PFSK-1 (cell line): ENCODE measurements at regions not wholly inside any gene's neighbourhood (a gene's known extent, or its start where the extent isn't known, plus 50 kb on each side); places are given as distances from the start of the nearest gene placed in this dataset.

ENCODE experiments used
- FOXP2 ChIP-seq: optimal IDR thresholded peaks from 2 replicates; pipeline ENCODE3; 2011; ENCODE audit warnings: borderline replicate concordance, control low read depth, inconsistent platforms; ENCODE audit not compliant: insufficient read depth; ENCODE audit errors: extremely low read length, extremely low read depth
- POLR2AphosphoS5 ChIP-seq: IDR thresholded peaks from 2 replicates; pipeline ENCODE4 v1.6.1; 2012; ENCODE audit warnings: low read depth, mild to moderate bottlenecking, control low read depth, low read length, moderate library complexity
- REST ChIP-seq, 2 experiments: IDR thresholded peaks; 2 replicates each; pipeline versions ENCODE4 v1.6.1 to v1.8.0; 2011 to 2012; ENCODE audit warnings: low read depth in 2 of 2, low read length in 2 of 2, control low read depth in 1 of 2, inconsistent platforms in 1 of 2, mild to moderate bottlenecking in 1 of 2, moderate library complexity in 1 of 2; ENCODE audit not compliant: insufficient read depth in 1 of 2
- SIN3A ChIP-seq: IDR thresholded peaks from 2 replicates; pipeline ENCODE4 v1.6.1; 2012; ENCODE audit warnings: mild to moderate bottlenecking, low read length, moderate library complexity, borderline replicate concordance; ENCODE audit not compliant: insufficient read depth
- TAF1 ChIP-seq: IDR thresholded peaks from 2 replicates; pipeline ENCODE4 v1.6.1; 2012; ENCODE audit warnings: low read length, control low read depth, borderline replicate concordance; ENCODE audit not compliant: insufficient read depth

- TF ChIP-seq REST (IDR thresholded peaks at IDR 0.05; ENCODE audit: insufficient read depth in 1 of 2, low read depth in 2 of 2, low read length in 2 of 2), result no peak
- TF ChIP-seq FOXP2, result no peak
- no peak for TF ChIP-seq POLR2AphosphoS5
- TF ChIP-seq TAF1, result no peak
- no peak for TF ChIP-seq SIN3A
Observed at GRCh38 chr5:91301106-91301846, 81.8 kb downstream of the ARRDC3 start.

GRCh38 chr5:91297994-91298393, 85.1 kb downstream of the ARRDC3 start:
- TF ChIP-seq SIN3A (no peak), POLR2AphosphoS5 (no peak), TAF1 (no peak)

GRCh38 chr5:91296674-91297143, 86.4 kb downstream of the ARRDC3 start:
- TF ChIP-seq POLR2AphosphoS5 (no peak), SIN3A (no peak), TAF1 (no peak), FOXP2 (no peak)

- TF ChIP-seq POLR2AphosphoS5 (no peak), REST (IDR thresholded peaks at IDR 0.05; ENCODE audit: insufficient read depth in 1 of 2, low read depth in 2 of 2, low read length in 2 of 2) (no peak), FOXP2 (no peak), SIN3A (no peak), TAF1 (no peak)
Observed at GRCh38 chr5:91293131-91293530, 90.0 kb downstream of the ARRDC3 start.

- TF ChIP-seq POLR2AphosphoS5, result no peak
- no peak for TF ChIP-seq FOXP2
- TF ChIP-seq REST (IDR thresholded peaks at IDR 0.05; ENCODE audit: insufficient read depth in 1 of 2, low read depth in 2 of 2, low read length in 2 of 2), result no peak
- TF ChIP-seq SIN3A, result no peak
- no peak for TF ChIP-seq TAF1
Observed at GRCh38 chr5:91291628-91292569, 91.2 kb downstream of the ARRDC3 start.
